GM03348 (cell line): ENCODE measurements at regions not wholly inside any gene's neighbourhood (a gene's known extent, or its start where the extent isn't known, plus 50 kb on each side); places are given as distances from the start of the nearest gene placed in this dataset.

Source experiments
- DNase-seq: peaks from one replicate; pipeline ENCODE4 v3.0.0; 2012; ENCODE audit warnings: low spot score

GRCh38 chrX:76228499-76228898 lies 55.6 kb downstream of the PBDC1 start:
- DNase-seq: no peak

GRCh38 chrX:76248901-76249300 lies 76.0 kb downstream of the PBDC1 start:
- DNase-seq: no peak

- DNase-seq: peak; percentile 31
Measured at GRCh38 chrX:76253432-76253831, 80.6 kb downstream of the PBDC1 start.

DNA sequence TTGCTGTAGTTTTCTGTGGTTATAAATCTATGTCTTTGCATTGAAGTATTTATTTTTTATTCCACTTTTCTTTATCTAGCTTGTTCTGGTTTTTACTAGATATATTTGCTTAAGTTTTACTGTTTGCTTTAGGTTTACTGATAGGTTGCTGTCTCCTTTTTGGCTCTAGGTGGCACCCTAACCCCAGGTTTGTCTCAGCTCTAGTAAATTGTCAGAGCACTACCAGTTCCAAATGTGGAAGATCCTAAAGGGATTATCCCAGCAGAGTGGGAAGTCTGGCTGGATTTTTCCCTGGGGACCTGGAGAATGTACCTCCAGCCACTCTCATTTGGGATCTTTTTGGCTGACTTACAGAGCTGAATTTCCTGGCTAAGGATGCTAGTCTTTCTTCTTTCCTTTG lies 106.1 kb downstream of the PBDC1 start:
- DNase-seq: peak; percentile 31
